Esophagus muscularis mucosa (tissue), 3 donors: ENCODE measurements at regions not wholly inside any gene's neighbourhood (a gene's known extent, or its start where the extent isn't known, plus 50 kb on each side); places are given as distances from the start of the nearest gene placed in this dataset.

Experiments
- CTCF ChIP-seq, 3 experiments: fragments of 200-600 bp in 2 of 3; fragments of 450-650 bp in 1 of 3; sonication (generic) in 2 of 3; IDR thresholded peaks; one replicate each; pipeline ENCODE4 v1.5.1; 2017 to 2019; ENCODE audit warnings: antibody characterized with exemption in 3 of 3, mild to moderate bottlenecking in 2 of 3, moderate library complexity in 1 of 3
- POLR2AphosphoS5 ChIP-seq, 2 donors: sonication (generic); formaldehyde crosslinking; IDR thresholded peaks; one replicate each; pipeline ENCODE4 v1.6.1; 2017; ENCODE audit warnings: antibody characterized with exemption in 2 of 2

DNA sequence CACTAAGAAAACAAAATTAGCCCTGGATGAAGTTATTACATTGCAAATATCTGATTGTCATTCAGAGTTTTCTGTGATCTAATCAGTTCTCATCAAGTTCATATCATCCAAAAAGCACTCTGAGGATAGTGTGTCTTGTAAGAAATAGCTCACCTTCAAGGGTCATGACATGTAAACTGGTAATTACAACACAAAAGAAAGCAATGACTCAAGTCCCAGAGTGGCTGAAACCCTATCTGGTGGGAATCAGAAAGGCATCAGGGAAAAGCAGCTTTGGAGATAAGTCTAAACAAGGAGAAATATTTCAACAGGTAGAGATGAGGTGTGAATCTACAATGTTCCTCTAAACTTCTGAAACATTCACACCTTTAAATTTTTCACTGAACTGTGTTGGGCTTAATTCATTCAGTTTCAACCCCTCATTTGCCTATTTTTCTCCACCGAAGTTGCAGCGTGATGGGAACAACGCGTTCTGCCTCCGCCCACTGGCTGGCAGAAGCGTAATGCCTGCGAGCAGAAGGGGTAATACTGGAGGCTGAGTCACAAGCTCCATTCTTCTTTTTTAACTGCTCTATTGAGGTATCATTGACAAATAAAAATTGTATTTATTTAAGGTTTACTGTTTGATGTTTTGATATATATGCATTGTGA is 155.2 kb upstream of the IPO5 start:
- TF ChIP-seq CTCF (IDR thresholded peaks at IDR 0.05) (no peak), POLR2AphosphoS5 (IDR thresholded peaks at IDR 0.05) (no peak)
